Astrocyte (in vitro differentiated cells and primary cell): ENCODE measurements at regions not wholly inside any gene's neighbourhood (a gene's known extent, or its start where the extent isn't known, plus 50 kb on each side); places are given as distances from the start of the nearest gene placed in this dataset.

Source experiments
- EZH2 ChIP-seq: IDR thresholded peaks from 2 replicates; pipeline ENCODE4 v1.6.1; 2012; ENCODE audit warnings: mild to moderate bottlenecking, low read length, inconsistent platforms; ENCODE audit not compliant: insufficient read depth
- TF ChIP-seq, protein P1 (sequence below): IDR thresholded peaks from 2 replicates; pipeline ENCODE4 v1.5.1; 2011; ENCODE audit warnings: low read depth, mild to moderate bottlenecking, inconsistent platforms, low read length, moderate library complexity; ENCODE audit not compliant: insufficient read depth

DNA sequence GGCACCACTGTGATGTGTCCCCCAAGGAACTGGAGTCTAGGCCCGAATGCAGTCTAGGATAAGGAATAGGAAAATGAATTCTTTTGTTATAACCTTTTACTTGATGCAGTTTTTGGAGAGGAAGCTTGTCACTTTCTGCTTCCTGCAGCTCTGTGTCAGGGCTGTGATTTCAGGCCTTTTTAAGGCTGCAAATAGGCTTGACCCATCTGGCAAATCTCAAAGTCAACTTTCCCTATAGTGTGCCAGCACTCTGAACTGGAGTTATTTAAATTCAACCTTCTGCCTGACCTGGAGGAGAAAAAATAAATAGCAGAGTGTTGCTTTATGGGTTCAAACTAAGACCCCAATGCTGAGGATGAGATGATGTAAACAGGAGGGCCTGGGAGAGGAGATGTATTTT is 51.8 kb upstream of the CEP83 start:
- TF ChIP-seq, protein P1, sequence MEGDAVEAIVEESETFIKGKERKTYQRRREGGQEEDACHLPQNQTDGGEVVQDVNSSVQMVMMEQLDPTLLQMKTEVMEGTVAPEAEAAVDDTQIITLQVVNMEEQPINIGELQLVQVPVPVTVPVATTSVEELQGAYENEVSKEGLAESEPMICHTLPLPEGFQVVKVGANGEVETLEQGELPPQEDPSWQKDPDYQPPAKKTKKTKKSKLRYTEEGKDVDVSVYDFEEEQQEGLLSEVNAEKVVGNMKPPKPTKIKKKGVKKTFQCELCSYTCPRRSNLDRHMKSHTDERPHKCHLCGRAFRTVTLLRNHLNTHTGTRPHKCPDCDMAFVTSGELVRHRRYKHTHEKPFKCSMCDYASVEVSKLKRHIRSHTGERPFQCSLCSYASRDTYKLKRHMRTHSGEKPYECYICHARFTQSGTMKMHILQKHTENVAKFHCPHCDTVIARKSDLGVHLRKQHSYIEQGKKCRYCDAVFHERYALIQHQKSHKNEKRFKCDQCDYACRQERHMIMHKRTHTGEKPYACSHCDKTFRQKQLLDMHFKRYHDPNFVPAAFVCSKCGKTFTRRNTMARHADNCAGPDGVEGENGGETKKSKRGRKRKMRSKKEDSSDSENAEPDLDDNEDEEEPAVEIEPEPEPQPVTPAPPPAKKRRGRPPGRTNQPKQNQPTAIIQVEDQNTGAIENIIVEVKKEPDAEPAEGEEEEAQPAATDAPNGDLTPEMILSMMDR = no peak
- TF ChIP-seq EZH2 = no peak
